T-helper 9 cell (primary cell): ENCODE measurements at regions not wholly inside any gene's neighbourhood (a gene's known extent, or its start where the extent isn't known, plus 50 kb on each side); places are given as distances from the start of the nearest gene placed in this dataset.

Source experiments
- DNase-seq: peaks from one replicate; pipeline ENCODE4 v3.0.0-alpha.2; 2020

- no peak for DNase-seq
These were observed 64.1 kb downstream of the NCOR2 start for GRCh38 chr12:124503305-124503704.

GRCh38 chr12:124502379-124502778 lies 65.0 kb downstream of the NCOR2 start:
- no peak for DNase-seq

- no peak for DNase-seq
These were observed 65.6 kb downstream of the NCOR2 start for GRCh38 chr12:124501827-124502226.

GRCh38 chr12:124501112-124501561 lies 66.3 kb downstream of the NCOR2 start:
- no peak for DNase-seq

- DNase-seq: no peak
These were observed 67.5 kb downstream of the NCOR2 start for GRCh38 chr12:124499898-124500244.

GRCh38 chr12:124499190-124499753 lies 68.1 kb downstream of the NCOR2 start:
- DNase-seq: no peak

GRCh38 chr12:124498275-124499189 lies 68.9 kb downstream of the NCOR2 start:
- DNase-seq: no peak

GRCh38 chr12:124497658-124498057 lies 69.8 kb downstream of the NCOR2 start:
- DNase-seq: no peak

- no peak for DNase-seq
These were observed 70.4 kb downstream of the NCOR2 start for GRCh38 chr12:124497039-124497438.

- DNase-seq: no peak
These were observed 70.8 kb downstream of the NCOR2 start for GRCh38 chr12:124496584-124496983.

- DNase-seq: no peak
These were observed 72.0 kb downstream of the NCOR2 start for GRCh38 chr12:124495194-124495983.

- no peak for DNase-seq
These were observed 72.7 kb downstream of the NCOR2 start for GRCh38 chr12:124494751-124495129.

GRCh38 chr12:124493809-124494750 lies 73.3 kb downstream of the NCOR2 start:
- no peak for DNase-seq

- no peak for DNase-seq
These were observed 74.3 kb downstream of the NCOR2 start for GRCh38 chr12:124492879-124493808.

GRCh38 chr12:124491856-124492420 lies 75.5 kb downstream of the NCOR2 start:
- no peak for DNase-seq

GRCh38 chr12:124491310-124491709 lies 76.1 kb downstream of the NCOR2 start:
- DNase-seq: no peak

- no peak for DNase-seq
These were observed 76.7 kb downstream of the NCOR2 start for GRCh38 chr12:124490584-124491305.

- DNase-seq: no peak
These were observed 77.4 kb downstream of the NCOR2 start for GRCh38 chr12:124489915-124490583.

- no peak for DNase-seq
These were observed 78.2 kb downstream of the NCOR2 start for GRCh38 chr12:124489220-124489619.

GRCh38 chr12:124488520-124488919 lies 78.9 kb downstream of the NCOR2 start:
- DNase-seq: no peak
